Caco-2 (cell line): ENCODE measurements at regions not wholly inside any gene's neighbourhood (a gene's known extent, or its start where the extent isn't known, plus 50 kb on each side); places are given as distances from the start of the nearest gene placed in this dataset.

Experiments used
- BruUV-seq: library from RNA; stranded (reverse); fragments of 400-500 nt; replicated peaks from 2 replicates; lab custom pipeline; 2021; lab: Mats Ljungman, UMichigan
- CTCF ChIA-PET: fragments of 300-600 bp; sonication (Branson Sonifier 250); formaldehyde crosslinking; loops from one replicate; lab custom pipeline; 2022; ENCODE audit warnings: antibody characterized with exemption; lab: Charles Lee
- POLR2A ChIA-PET: fragments of 300-600 bp; sonication (Branson Sonifier 250); formaldehyde crosslinking; loops from one replicate; lab custom pipeline; 2022; ENCODE audit warnings: antibody characterized with exemption; lab: Charles Lee
- DNase-seq, 2 experiments: peaks; one replicate each; pipeline versions ENCODE4 v3.0.0 to v3.0.0-alpha.2; 2020 to 2022
- H3K27me3 ChIP-seq: replicated peaks from 2 replicates; pipeline ENCODE4 v1.6.0; 2011; ENCODE audit warnings: low read length; ENCODE audit not compliant: control insufficient read depth, insufficient read depth
- H3K36me3 ChIP-seq: 2 replicates; pipeline ENCODE4 v1.5.1; 2011; ENCODE audit warnings: low read length; ENCODE audit not compliant: control insufficient read depth, insufficient read depth
- H3K4me1 ChIP-seq: fragments of 250-450 bp; sonication (Bioruptor Pico); 2 replicates; pipeline ENCODE4 v1.5.1; 2020; ENCODE audit warnings: mild to moderate bottlenecking
- H3K4me3 ChIP-seq: 2 replicates; pipeline ENCODE4 v1.5.1; 2011; ENCODE audit warnings: low read depth, mild to moderate bottlenecking, control low read depth, low read length
- H3K9me3 ChIP-seq: fragments of 250-450 bp; sonication (Bioruptor Pico); 2 replicates; pipeline ENCODE4 v1.5.1; 2020; ENCODE audit warnings: mild to moderate bottlenecking, moderate library complexity
- H3K27ac Mint-ChIP-seq: one replicate; pipeline ENCODE4 v1.8.0; 2022; ENCODE audit warnings: mixed read lengths; ENCODE audit not compliant: unreplicated experiment
- H3K27me3 Mint-ChIP-seq: one replicate; pipeline ENCODE4 v1.8.0; 2022; ENCODE audit warnings: mixed read lengths; ENCODE audit not compliant: insufficient read depth, unreplicated experiment
- H3K36me3 Mint-ChIP-seq: one replicate; pipeline ENCODE4 v1.8.0; 2022; ENCODE audit warnings: mild to moderate bottlenecking, mixed read lengths; ENCODE audit not compliant: insufficient read depth, unreplicated experiment
- H3K4me1 Mint-ChIP-seq: one replicate; pipeline ENCODE4 v1.8.0; 2022; ENCODE audit warnings: low read depth, mixed read lengths; ENCODE audit not compliant: unreplicated experiment
- H3K4me3 Mint-ChIP-seq: one replicate; pipeline ENCODE4 v1.8.0; 2022; ENCODE audit warnings: mild to moderate bottlenecking, moderate library complexity, mixed read lengths; ENCODE audit not compliant: unreplicated experiment
- H3K9me3 Mint-ChIP-seq: one replicate; pipeline ENCODE4 v1.8.0; 2022; ENCODE audit warnings: mixed read lengths; ENCODE audit not compliant: unreplicated experiment
- intact Hi-C: fragments of 100-400 bp; cut with micrococcal nuclease; formaldehyde crosslinking; loops from one replicate; pipeline ENCODE4 v1.10.0; 2022; ENCODE audit not compliant: unreplicated experiment
- TF ChIP-seq, protein P1 (sequence below), 2 experiments: fragments of 200-600 bp in 1 of 2; IDR thresholded peaks; 1 replicate in 1 of 2; 2 replicates in 1 of 2; pipeline versions ENCODE4 v1.5.1 to v1.8.0; 2011 to 2022; ENCODE audit warnings: antibody characterized with exemption in 1 of 2, control low read depth in 1 of 2, inconsistent platforms in 1 of 2, low read depth in 1 of 2, low read length in 1 of 2, mild to moderate bottlenecking in 1 of 2, moderate library complexity in 1 of 2; ENCODE audit not compliant: insufficient read depth in 1 of 2, severe bottlenecking in 1 of 2, unreplicated experiment in 1 of 2

DNA sequence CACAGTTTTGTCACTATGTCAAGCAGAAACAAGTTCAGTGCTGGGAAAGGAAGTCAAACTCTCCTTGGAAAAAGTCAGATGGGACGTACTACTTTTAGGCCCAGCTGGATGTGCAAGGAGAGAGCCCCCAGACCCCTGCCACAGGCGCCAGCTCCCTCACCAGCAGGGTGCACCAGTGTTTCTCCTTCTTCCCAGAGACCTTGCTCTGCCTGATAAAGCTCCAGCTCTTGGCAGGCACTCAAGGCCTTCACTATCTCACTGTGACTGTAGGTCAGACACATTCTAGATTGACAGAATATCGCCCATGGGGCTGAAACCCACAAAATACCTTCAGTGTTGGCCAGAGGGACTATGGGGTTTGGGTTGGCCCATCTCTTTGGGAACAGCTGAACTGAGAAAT lies 54.8 kb upstream of the CHRNB4 start:
- CTCF ChIA-PET, result no interaction called here
- Histone ChIP-seq H3K36me3 (no peaks in the 10 kb centered on the region), H3K9me3 (no peaks in the 10 kb centered on the region), H3K27me3 (no peaks in the 10 kb centered on the region), H3K4me3 (no peak overlapping the region), H3K4me1 (no peaks in the 10 kb centered on the region)
- Mint-ChIP-seq H3K27ac (no peak overlapping the region), H3K27me3 (peaks cover 4% of the 10 kb centered on the region), H3K4me1 (no peaks in the 10 kb centered on the region), H3K36me3 (no peaks in the 10 kb centered on the region), H3K4me3 (no peak overlapping the region), H3K9me3 (no peaks in the 10 kb centered on the region)
- TF ChIP-seq, protein P1, sequence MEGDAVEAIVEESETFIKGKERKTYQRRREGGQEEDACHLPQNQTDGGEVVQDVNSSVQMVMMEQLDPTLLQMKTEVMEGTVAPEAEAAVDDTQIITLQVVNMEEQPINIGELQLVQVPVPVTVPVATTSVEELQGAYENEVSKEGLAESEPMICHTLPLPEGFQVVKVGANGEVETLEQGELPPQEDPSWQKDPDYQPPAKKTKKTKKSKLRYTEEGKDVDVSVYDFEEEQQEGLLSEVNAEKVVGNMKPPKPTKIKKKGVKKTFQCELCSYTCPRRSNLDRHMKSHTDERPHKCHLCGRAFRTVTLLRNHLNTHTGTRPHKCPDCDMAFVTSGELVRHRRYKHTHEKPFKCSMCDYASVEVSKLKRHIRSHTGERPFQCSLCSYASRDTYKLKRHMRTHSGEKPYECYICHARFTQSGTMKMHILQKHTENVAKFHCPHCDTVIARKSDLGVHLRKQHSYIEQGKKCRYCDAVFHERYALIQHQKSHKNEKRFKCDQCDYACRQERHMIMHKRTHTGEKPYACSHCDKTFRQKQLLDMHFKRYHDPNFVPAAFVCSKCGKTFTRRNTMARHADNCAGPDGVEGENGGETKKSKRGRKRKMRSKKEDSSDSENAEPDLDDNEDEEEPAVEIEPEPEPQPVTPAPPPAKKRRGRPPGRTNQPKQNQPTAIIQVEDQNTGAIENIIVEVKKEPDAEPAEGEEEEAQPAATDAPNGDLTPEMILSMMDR (IDR thresholded peaks at IDR 0.05; ENCODE audit: insufficient read depth in 1 of 2, low read depth in 1 of 2, low read length in 1 of 2, severe bottlenecking in 1 of 2, unreplicated experiment in 1 of 2), result no peak
- intact Hi-C loops, result no loop called here
- POLR2A ChIA-PET, result no interaction called here
- DNase-seq, result no peak
- BruUV-seq, result no TSS peak

DNA sequence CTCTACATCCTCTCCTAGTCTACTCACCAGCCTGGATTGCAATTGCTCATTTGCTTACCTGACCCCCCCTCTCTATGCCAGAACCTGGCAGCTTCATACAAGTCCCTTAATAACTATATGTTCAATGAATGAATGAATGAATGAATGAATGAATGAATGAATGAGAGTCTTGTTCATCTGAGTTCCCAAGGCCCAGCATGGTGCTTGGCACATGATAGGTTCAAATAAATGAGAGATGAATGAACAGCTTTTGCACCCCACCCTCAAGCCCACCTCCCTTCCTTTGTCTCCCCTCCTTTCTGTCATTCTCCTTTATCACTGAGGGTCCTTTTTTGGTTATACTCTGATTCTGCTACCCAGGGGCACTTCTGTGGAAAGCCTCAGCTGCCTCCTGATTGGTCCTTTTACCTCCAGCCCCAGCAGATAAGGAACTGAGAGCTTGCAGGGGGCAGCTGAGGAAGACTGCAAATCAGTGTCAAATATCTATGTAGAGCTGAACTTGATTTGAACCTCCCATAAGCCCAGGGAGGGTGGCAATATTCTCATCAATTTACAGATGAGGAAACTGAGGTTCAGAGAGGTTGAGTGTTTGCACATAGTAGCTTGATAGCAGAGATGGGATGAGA lies 54.1 kb upstream of the CHRNB4 start:
- no peaks in the 10 kb centered on the region for H3K9me3 ChIP-seq
- H3K4me3 ChIP-seq, result no peak overlapping the region
- H3K4me1 ChIP-seq, result no peaks in the 10 kb centered on the region
- H3K9me3 Mint-ChIP-seq, result no peaks in the 10 kb centered on the region
- CTCF ChIA-PET, result no interaction called here
- no peaks in the 10 kb centered on the region for H3K36me3 ChIP-seq
- H3K27me3 Mint-ChIP-seq, result peaks cover 4% of the 10 kb centered on the region
- no peaks in the 10 kb centered on the region for H3K27me3 ChIP-seq
- BruUV-seq, result no TSS peak
- POLR2A ChIA-PET, result no interaction called here
- H3K4me3 Mint-ChIP-seq, result no peak overlapping the region
- TF ChIP-seq, protein P1 (IDR thresholded peaks at IDR 0.05; ENCODE audit: insufficient read depth in 1 of 2, low read depth in 1 of 2, low read length in 1 of 2, severe bottlenecking in 1 of 2, unreplicated experiment in 1 of 2), result no peak
- intact Hi-C loops, result no loop called here
- no peaks in the 10 kb centered on the region for H3K36me3 Mint-ChIP-seq
- no peaks in the 10 kb centered on the region for H3K4me1 Mint-ChIP-seq
- H3K27ac Mint-ChIP-seq, result no peak overlapping the region
- no peak for DNase-seq

DNA sequence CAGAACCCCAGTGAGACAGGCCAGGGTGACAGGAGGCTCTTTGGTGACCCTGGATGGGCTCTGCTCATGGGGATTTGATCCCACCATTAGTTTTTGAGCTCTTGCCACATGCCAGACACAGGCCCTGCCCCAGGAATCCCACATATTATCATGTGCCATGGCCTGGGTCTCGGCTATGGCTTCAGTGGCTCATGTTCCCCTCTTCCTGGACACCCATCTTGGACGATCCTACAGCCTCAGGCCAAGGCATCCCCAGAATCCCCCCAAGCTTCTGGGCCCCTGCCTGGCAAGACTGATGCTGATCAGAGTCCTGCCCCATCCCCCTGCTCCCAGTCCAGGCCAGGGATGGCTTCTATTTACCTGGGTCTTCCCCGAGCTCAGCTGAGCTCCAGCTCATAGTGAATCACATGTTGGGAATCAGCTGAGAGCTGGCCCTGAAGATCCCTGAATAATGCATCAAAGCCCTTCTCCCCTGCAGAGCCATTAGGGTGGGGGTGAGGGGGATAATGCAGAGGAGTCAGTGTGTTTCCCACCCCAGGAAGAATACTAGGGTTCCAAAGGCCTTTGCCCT lies 50.9 kb upstream of the CHRNB4 start:
- Mint-ChIP-seq H3K36me3 (no peaks in the 10 kb centered on the region), H3K4me1 (no peaks in the 10 kb centered on the region), H3K4me3 (no peak overlapping the region), H3K27me3 (no peaks in the 10 kb centered on the region), H3K9me3 (no peaks in the 10 kb centered on the region), H3K27ac (no peak overlapping the region)
- POLR2A ChIA-PET, result no interaction called here
- intact Hi-C loops, result no loop called here
- no TSS peak for BruUV-seq
- DNase-seq, result no peak
- H3K36me3 ChIP-seq, result no peaks in the 10 kb centered on the region
- TF ChIP-seq, protein P1 (IDR thresholded peaks at IDR 0.05; ENCODE audit: insufficient read depth in 1 of 2, low read depth in 1 of 2, low read length in 1 of 2, severe bottlenecking in 1 of 2, unreplicated experiment in 1 of 2), result no peak
- H3K4me3 ChIP-seq, result no peak overlapping the region
- CTCF ChIA-PET, result no interaction called here
- H3K9me3 ChIP-seq, result no peaks in the 10 kb centered on the region
- H3K4me1 ChIP-seq, result no peaks in the 10 kb centered on the region
- no peaks in the 10 kb centered on the region for H3K27me3 ChIP-seq
